Coronary artery (tissue), 2 donors: ENCODE measurements at regions not wholly inside any gene's neighbourhood (a gene's known extent, or its start where the extent isn't known, plus 50 kb on each side); places are given as distances from the start of the nearest gene placed in this dataset.

Experiments
- DNase-seq: peaks from one replicate; pipeline ENCODE4 v3.0.0-alpha.2; 2017; ENCODE audit warnings: low spot score
- H3K27ac ChIP-seq, 2 donors: fragments of 200-600 bp; sonication (generic); one replicate each; pipeline ENCODE4 v1.5.1; 2016 to 2019
- H3K4me3 ChIP-seq: fragments of 200-600 bp; sonication (generic); 2 replicates; pipeline ENCODE4 v1.5.1; 2016; ENCODE audit warnings: mild to moderate bottlenecking, moderate library complexity
- CTCF ChIP-seq: fragments of 200-600 bp; sonication (generic); IDR thresholded peaks from one replicate; pipeline ENCODE4 v1.5.1; 2019; ENCODE audit warnings: antibody characterized with exemption

GRCh38 chr20:19909725-19910124 lies 107.4 kb upstream of the NAA20 start:
- TF ChIP-seq CTCF = no peak

GRCh38 chr20:19911810-19912382 lies 105.3 kb upstream of the NAA20 start:
- DNase-seq = no peak
- Histone ChIP-seq H3K4me3 (no peak overlapping the region), H3K27ac (no peak overlapping the region)
- TF ChIP-seq CTCF = no peak

More at GRCh38 chr20:19909725-19910124, 107.4 kb upstream of the NAA20 start:
- Histone ChIP-seq H3K27ac (peak overlapping the region in 1 of 2 donors; percentile 78), H3K4me3 (no peak overlapping the region)
- DNase-seq = no peak

GRCh38 chr20:19913349-19913748 lies 103.8 kb upstream of the NAA20 start:
- TF ChIP-seq CTCF = no peak
- no peak overlapping the region for H3K27ac ChIP-seq

GRCh38 chr20:19913927-19914614 lies 103.1 kb upstream of the NAA20 start:
- DNase-seq = no peak
- TF ChIP-seq CTCF = no peak
- peak overlapping the region in 1 of 2 donors; percentile 78 for H3K27ac ChIP-seq

More at GRCh38 chr20:19913349-19913748, 103.8 kb upstream of the NAA20 start:
- no peak for DNase-seq
- H3K4me3 ChIP-seq = no peak overlapping the region

GRCh38 chr20:19915111-19915798 lies 101.9 kb upstream of the NAA20 start:
- no peak for DNase-seq
- peak overlapping the region in 1 of 2 donors; percentile 78 for H3K27ac ChIP-seq
- H3K4me3 ChIP-seq = no peak overlapping the region
- TF ChIP-seq CTCF = no peak

More at GRCh38 chr20:19913927-19914614, 103.1 kb upstream of the NAA20 start:
- no peak overlapping the region for H3K4me3 ChIP-seq

GRCh38 chr20:19916531-19917485 lies 100.4 kb upstream of the NAA20 start:
- DNase-seq = no peak
- Histone ChIP-seq H3K27ac (peak overlapping the region in 1 of 2 donors; percentile 78), H3K4me3 (no peak overlapping the region)
- no peak for TF ChIP-seq CTCF
